Endothelial cell of umbilical vein (primary cell): ENCODE measurements at regions not wholly inside any gene's neighbourhood (a gene's known extent, or its start where the extent isn't known, plus 50 kb on each side); places are given as distances from the start of the nearest gene placed in this dataset.

Experiments
- BruUV-seq: library from RNA; stranded (reverse); fragments of 400-500 nt; replicated peaks from 2 replicates; lab custom pipeline; 2021; lab: Mats Ljungman, UMichigan
- CTCF ChIA-PET: fragments of 300-600, 350-600 bp; sonication (Branson Sonifier 250); formaldehyde crosslinking; loops from one replicate; lab custom pipeline; 2021; ENCODE audit warnings: antibody characterized with exemption, inconsistent platforms; lab: Charles Lee
- POLR2A ChIA-PET: fragments of 300-600, 350-600 bp; sonication (Branson Sonifier 250); formaldehyde crosslinking; loops from one replicate; lab custom pipeline; 2021; ENCODE audit warnings: antibody characterized with exemption, inconsistent platforms; lab: Charles Lee
- DNase-seq: peaks from one replicate; pipeline ENCODE4 v3.0.0-alpha.2; 2011; ENCODE audit warnings: low read depth, low spot score
- FAIRE-seq: peaks from 2 replicates; lab custom pipeline; 2011; peaks lifted over from hg19 to GRCh38; lab: Jason Lieb, UNC
- H2AFZ ChIP-seq: 2 replicates; pipeline ENCODE4 v1.6.0; 2012; ENCODE audit warnings: low read depth, low read length, control low read depth, inconsistent platforms
- H3K27ac ChIP-seq: 2 replicates; pipeline ENCODE4 v1.5.1; 2011; ENCODE audit warnings: low read depth, mild to moderate bottlenecking, control low read depth, low read length, moderate library complexity; ENCODE audit not compliant: insufficient read depth
- H3K27me3 ChIP-seq, 2 experiments: 2 replicates each; pipeline versions ENCODE4 v1.6.0 to v1.6.1; 2011; ENCODE audit warnings: low read length in 2 of 2, mixed read lengths in 1 of 2; ENCODE audit not compliant: control insufficient read depth in 2 of 2, insufficient read depth in 2 of 2
- H3K36me3 ChIP-seq, 2 experiments: 2 replicates in 1 of 2; 3 replicates in 1 of 2; pipeline ENCODE4 v1.5.1; 2011; ENCODE audit warnings: low read length in 2 of 2, mild to moderate bottlenecking in 1 of 2, moderate library complexity in 1 of 2; ENCODE audit not compliant: control insufficient read depth in 2 of 2, insufficient read depth in 2 of 2; ENCODE audit errors: extremely low read depth in 1 of 2
- H3K4me1 ChIP-seq: 3 replicates; pipeline ENCODE4 v1.5.1; 2011; ENCODE audit warnings: mild to moderate bottlenecking, low read length; ENCODE audit not compliant: control insufficient read depth, insufficient read depth; ENCODE audit errors: extremely low read depth
- H3K4me2 ChIP-seq: 2 replicates; pipeline ENCODE4 v1.6.1; 2011; ENCODE audit warnings: low read length, control low read depth, mixed read lengths; ENCODE audit not compliant: insufficient read depth
- H3K4me3 ChIP-seq, 3 experiments: fragments of 200-600 bp in 1 of 3; sonication (generic), shearing (Covaris generic) in 1 of 3; replicated peaks in 1 of 3; 2 replicates each; pipeline ENCODE4 v1.5.1; 2011 to 2016; ENCODE audit warnings: control low read depth in 3 of 3, low read length in 3 of 3, mild to moderate bottlenecking in 2 of 3, inconsistent platforms in 1 of 3, low read depth in 1 of 3, moderate library complexity in 1 of 3; ENCODE audit not compliant: insufficient read depth in 1 of 3
- H3K79me2 ChIP-seq: 2 replicates; pipeline ENCODE4 v1.6.0; 2012; ENCODE audit warnings: low read length, inconsistent platforms; ENCODE audit not compliant: control insufficient read depth, insufficient read depth
- H3K9ac ChIP-seq: replicated peaks from 2 replicates; pipeline ENCODE3; 2011; ENCODE audit warnings: low read length, control low read depth; ENCODE audit not compliant: insufficient read depth; ENCODE audit errors: extremely low read depth
- H3K9me1 ChIP-seq: replicated peaks from 3 replicates; pipeline ENCODE4 v1.6.0; 2011; ENCODE audit warnings: mild to moderate bottlenecking, low read length; ENCODE audit not compliant: control insufficient read depth, insufficient read depth; ENCODE audit errors: extremely low read depth
- H3K9me3 ChIP-seq: replicated peaks from 2 replicates; pipeline ENCODE4 v1.5.1; 2012; ENCODE audit warnings: low read length, inconsistent platforms; ENCODE audit not compliant: control insufficient read depth, insufficient read depth
- H4K20me1 ChIP-seq: replicated peaks from 2 replicates; pipeline ENCODE3; 2011; ENCODE audit warnings: mild to moderate bottlenecking, low read length; ENCODE audit not compliant: control insufficient read depth, insufficient read depth; ENCODE audit errors: extremely low read depth
- EZH2 ChIP-seq: IDR thresholded peaks from 2 replicates; pipeline ENCODE4 v1.6.1; 2012; ENCODE audit warnings: borderline replicate concordance, low read depth, mild to moderate bottlenecking, moderate library complexity, low read length, inconsistent platforms; ENCODE audit not compliant: severe bottlenecking
- FOS ChIP-seq: IDR thresholded peaks from 2 replicates; pipeline ENCODE4 v1.6.1; 2011; ENCODE audit warnings: mild to moderate bottlenecking, low read length, moderate library complexity, borderline replicate concordance; ENCODE audit not compliant: insufficient read depth
- GATA2 ChIP-seq: IDR thresholded peaks from 2 replicates; pipeline ENCODE4 v1.7.0; 2011; ENCODE audit warnings: low read depth, mild to moderate bottlenecking, moderate library complexity, mixed read lengths, low read length; ENCODE audit not compliant: insufficient read length, insufficient read depth
- JUN ChIP-seq: IDR thresholded peaks from 2 replicates; pipeline ENCODE4 v1.6.1; 2011; ENCODE audit warnings: borderline replicate concordance, low read depth; ENCODE audit not compliant: insufficient read length, insufficient read depth
- MYC ChIP-seq: IDR thresholded peaks from one replicate; pipeline ENCODE4 v1.6.1; 2011; ENCODE audit warnings: mild to moderate bottlenecking, low read depth, low read length
- POLR2A ChIP-seq: IDR thresholded peaks from 2 replicates; pipeline ENCODE4 v1.6.1; 2012; ENCODE audit warnings: low read depth, mild to moderate bottlenecking, control low read depth, low read length
- POLR2AphosphoS5 ChIP-seq: IDR thresholded peaks from 2 replicates; pipeline ENCODE4 v1.6.1; 2012; ENCODE audit warnings: low read depth, mild to moderate bottlenecking, control low read depth, low read length, moderate library complexity; ENCODE audit not compliant: insufficient read depth
- dilution Hi-C: fragments of 300-500 bp; cut with MboI; formaldehyde crosslinking; loops from one replicate; pipeline ENCODE4 v1.15.0; 2019; ENCODE audit warnings: low sequenced_read_pairs; ENCODE audit not compliant: extremely low pct_ligation_motif_present
- intact Hi-C: fragments of 100-400 bp; cut with micrococcal nuclease; formaldehyde crosslinking; loops from one replicate; pipeline ENCODE4 v1.10.0; 2022
- TF ChIP-seq, protein P1 (sequence below), 2 donors: IDR thresholded peaks; 1 replicate in 1 of 2; 2 replicates in 1 of 2; pipeline ENCODE4 v1.5.1; 2011; ENCODE audit warnings: low read length in 2 of 2, mild to moderate bottlenecking in 2 of 2, moderate library complexity in 2 of 2, control low read depth in 1 of 2, inconsistent platforms in 1 of 2, low read depth in 1 of 2; ENCODE audit not compliant: insufficient read depth in 1 of 2; ENCODE audit errors: extremely low read depth in 1 of 2
- TF ChIP-seq, protein P2 (sequence below): IDR thresholded peaks from 2 replicates; pipeline ENCODE4 v1.6.1; 2011; ENCODE audit not compliant: insufficient read depth, insufficient read length

DNA sequence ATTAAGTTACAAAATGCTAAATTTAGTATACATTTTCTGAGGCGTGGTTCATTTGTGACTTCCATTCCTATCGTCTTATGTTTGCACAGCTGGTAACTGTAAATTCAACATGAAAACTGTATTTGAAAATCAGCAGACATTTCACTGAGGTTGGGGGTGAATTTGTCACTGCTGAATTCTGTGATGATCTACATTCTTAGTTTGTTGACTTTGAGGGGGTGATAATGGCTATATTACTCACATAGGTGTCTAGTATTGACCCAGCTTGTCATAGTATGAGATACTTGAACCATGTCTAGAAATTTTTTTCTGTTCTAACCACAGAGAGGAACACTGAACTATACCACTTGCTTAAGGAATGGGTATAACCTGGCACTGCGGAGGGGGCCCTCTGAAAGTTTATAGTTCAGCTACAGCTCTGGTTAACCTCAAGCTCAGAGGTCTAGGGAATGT is 313.3 kb downstream of the PIK3R1 start:
- no peak for TF ChIP-seq EZH2
- no peak for TF ChIP-seq GATA2
- no peak for TF ChIP-seq POLR2AphosphoS5
- TF ChIP-seq MYC: no peak
- no peak for TF ChIP-seq FOS
- no peak for TF ChIP-seq POLR2A
- TF ChIP-seq, protein P1, sequence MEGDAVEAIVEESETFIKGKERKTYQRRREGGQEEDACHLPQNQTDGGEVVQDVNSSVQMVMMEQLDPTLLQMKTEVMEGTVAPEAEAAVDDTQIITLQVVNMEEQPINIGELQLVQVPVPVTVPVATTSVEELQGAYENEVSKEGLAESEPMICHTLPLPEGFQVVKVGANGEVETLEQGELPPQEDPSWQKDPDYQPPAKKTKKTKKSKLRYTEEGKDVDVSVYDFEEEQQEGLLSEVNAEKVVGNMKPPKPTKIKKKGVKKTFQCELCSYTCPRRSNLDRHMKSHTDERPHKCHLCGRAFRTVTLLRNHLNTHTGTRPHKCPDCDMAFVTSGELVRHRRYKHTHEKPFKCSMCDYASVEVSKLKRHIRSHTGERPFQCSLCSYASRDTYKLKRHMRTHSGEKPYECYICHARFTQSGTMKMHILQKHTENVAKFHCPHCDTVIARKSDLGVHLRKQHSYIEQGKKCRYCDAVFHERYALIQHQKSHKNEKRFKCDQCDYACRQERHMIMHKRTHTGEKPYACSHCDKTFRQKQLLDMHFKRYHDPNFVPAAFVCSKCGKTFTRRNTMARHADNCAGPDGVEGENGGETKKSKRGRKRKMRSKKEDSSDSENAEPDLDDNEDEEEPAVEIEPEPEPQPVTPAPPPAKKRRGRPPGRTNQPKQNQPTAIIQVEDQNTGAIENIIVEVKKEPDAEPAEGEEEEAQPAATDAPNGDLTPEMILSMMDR (IDR thresholded peaks at IDR 0.05; ENCODE audit: extremely low read depth in 1 of 2, insufficient read depth in 1 of 2, low read depth in 1 of 2, low read length in 2 of 2): no peak
- TF ChIP-seq, protein P2, sequence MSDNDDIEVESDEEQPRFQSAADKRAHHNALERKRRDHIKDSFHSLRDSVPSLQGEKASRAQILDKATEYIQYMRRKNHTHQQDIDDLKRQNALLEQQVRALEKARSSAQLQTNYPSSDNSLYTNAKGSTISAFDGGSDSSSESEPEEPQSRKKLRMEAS: no peak
- TF ChIP-seq JUN: no peak
- Histone ChIP-seq H4K20me1 (no peaks in the 10 kb centered on the region), H3K4me1 (peaks cover 10% of the 10 kb centered on the region), H3K4me3 (no peak overlapping the region), H3K4me2 (no peak overlapping the region), H3K27ac (no peak overlapping the region), H3K9me3 (no peaks in the 10 kb centered on the region), H3K79me2 (no peaks in the 10 kb centered on the region), H3K9ac (no peak overlapping the region), H3K27me3 (peaks cover 3 to 8% of the 10 kb centered on the region in 2 experiments), H2AFZ (no peak overlapping the region), H3K36me3 (no peaks in the 10 kb centered on the region), H3K9me1 (no peaks in the 10 kb centered on the region)
- dilution Hi-C loops: no loop called here
- no TSS peak for BruUV-seq
- CTCF ChIA-PET: interaction anchor here (1.2 to 2.0 kb wide), 2 partner anchors 10 to 242 kb away, joined by 3 to 5 read pairs; no protein-coding TSS in a partner anchor
- intact Hi-C loops: no loop called here
- DNase-seq (no peak), FAIRE-seq (no peak)
- POLR2A ChIA-PET: no interaction called here
